Activated T-cell treated with anti-CD3 and anti-CD28 coated beads for 24 hours (primary cell): ENCODE measurements at regions not wholly inside any gene's neighbourhood (a gene's known extent, or its start where the extent isn't known, plus 50 kb on each side); places are given as distances from the start of the nearest gene placed in this dataset.

Source experiments
- DNase-seq: peaks from one replicate; pipeline ENCODE4 v3.0.0-alpha.2; 2020; ENCODE audit warnings: low read depth

DNA sequence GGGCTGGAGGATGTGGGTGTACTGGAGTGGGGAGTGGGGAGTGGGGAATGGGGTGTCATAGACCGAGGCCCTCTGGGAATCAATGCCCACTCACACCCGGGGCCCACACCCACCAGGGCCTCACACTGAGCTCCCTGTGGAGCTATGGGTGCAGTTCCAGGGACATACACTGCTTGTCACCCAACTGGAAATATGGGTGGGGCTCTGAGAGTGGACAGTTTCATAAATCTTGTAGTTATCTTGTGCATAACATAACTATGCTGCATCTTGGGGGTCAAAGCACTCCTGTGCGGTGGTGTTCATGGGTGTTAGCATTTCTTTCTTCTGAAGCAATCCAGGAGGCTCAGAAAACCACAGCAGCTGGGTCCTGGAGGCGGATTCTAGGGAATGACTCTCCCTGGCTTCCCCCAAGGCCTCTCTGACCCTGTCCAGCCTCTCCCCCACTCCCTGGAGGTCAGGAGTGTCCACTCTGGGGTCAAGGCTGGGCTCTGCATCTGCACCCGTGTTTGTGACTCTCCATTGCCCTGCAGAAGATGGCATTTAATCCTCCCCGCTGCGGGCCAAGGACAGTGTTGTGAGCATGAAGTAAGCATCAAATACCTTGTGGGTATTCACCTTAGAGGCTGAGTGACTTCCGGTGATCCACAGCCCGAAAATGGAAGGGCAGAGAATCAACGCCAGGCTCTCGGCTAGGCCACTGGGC is 172.5 kb downstream of the CTTN start:
- no peak for DNase-seq

- DNase-seq: no peak
Observed at GRCh38 chr11:70572974-70573260, 174.6 kb downstream of the CTTN start.

- DNase-seq: no peak
Observed at GRCh38 chr11:70573701-70574151, 175.4 kb downstream of the CTTN start.

- no peak for DNase-seq
Observed at GRCh38 chr11:70574725-70575347, 176.5 kb downstream of the CTTN start.

DNA sequence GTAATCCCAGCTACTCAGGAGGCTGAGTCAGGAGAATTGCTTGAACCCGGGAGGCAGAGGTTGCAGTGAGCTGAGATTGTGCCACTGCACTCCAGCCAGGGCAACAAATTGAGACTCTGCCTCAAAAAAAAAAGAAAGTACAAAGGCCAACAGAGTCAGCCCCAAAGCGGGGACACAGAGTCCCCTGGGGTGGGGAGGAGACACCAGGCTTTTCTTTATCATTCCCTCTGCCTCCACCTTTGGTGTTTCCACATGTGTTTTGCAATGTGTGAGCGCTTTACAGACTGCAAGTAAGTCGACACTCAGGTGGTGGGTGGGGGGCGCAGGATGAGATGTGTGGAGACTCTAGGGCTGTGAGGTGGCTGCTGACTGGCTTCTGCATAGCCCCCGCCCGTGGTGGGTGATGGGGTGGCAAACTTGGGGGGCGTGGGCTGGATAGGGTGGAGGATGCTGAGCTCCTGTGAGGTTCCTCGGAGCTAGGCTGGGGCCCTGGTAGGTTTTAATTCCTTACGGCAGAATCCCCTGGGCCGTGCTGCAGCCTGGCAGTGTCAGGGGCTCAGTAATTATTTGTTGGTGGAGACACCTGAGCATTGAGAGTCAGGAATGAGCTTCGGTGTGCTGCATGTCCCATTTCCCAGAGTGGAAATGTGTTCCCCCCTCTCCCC is 177.2 kb downstream of the CTTN start:
- DNase-seq: no peak

- no peak for DNase-seq
Observed at GRCh38 chr11:70577258-70577603, 178.9 kb downstream of the CTTN start.

- no peak for DNase-seq
Observed at GRCh38 chr11:70577948-70578347, 179.6 kb downstream of the CTTN start.

DNA sequence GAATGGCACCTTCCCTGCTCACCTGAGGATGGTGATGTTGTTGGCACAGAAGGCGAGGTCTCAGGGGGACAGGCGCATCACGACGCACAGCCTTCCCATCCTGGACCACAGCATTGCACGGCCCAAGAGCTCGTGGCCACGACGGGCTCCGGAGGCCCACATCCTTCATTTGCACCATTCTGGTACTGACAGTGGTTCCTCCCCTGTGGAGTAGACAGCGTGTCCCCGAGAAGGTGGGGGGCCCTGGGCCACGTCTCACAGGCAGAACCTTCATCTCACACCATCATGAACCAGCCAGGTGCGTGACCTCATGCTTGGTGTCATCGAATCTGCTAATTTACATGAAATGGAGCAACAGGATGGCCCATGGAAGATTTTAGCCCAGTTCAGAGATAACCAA is 180.0 kb downstream of the CTTN start:
- no peak for DNase-seq

GRCh38 chr11:70578831-70579230 is 180.5 kb downstream of the CTTN start:
- DNase-seq: no peak

DNA sequence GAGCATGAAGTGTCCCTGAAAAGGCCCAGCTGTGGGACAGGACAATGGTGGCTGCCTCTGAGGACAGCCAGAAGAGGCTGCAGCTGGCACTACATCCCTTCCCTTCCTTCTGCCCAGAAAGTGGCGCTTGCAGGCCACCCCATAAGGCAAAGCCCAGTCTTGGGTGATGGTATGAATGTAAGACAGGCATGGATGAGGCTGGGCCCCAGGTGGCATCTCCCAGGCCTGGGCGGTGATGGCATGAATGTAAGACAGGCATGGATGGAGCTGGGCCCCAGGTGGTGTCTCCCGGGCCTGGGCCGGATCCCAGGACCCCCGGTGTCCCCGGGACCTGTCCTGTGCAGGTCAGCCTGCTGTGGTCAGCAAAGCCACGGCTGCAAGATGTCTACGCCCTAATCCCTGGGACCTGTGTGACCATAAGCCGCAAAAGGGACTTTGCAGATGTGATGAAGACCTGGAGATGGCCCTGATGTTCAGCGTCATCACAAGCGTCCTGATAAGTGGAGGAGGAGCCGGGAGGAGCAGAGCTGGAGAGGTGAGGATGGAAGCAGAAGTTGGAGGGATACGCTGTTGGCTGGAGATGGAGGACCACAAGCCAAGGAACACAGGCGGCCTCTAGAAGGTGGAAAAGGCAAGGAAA is 181.1 kb downstream of the CTTN start:
- DNase-seq: no peak

- no peak for DNase-seq
Observed at GRCh38 chr11:70580036-70580805, 181.9 kb downstream of the CTTN start.

- no peak for DNase-seq
Observed at GRCh38 chr11:70581991-70582885, 183.9 kb downstream of the CTTN start.

GRCh38 chr11:70582886-70583641 is 184.7 kb downstream of the CTTN start:
- DNase-seq: no peak

DNA sequence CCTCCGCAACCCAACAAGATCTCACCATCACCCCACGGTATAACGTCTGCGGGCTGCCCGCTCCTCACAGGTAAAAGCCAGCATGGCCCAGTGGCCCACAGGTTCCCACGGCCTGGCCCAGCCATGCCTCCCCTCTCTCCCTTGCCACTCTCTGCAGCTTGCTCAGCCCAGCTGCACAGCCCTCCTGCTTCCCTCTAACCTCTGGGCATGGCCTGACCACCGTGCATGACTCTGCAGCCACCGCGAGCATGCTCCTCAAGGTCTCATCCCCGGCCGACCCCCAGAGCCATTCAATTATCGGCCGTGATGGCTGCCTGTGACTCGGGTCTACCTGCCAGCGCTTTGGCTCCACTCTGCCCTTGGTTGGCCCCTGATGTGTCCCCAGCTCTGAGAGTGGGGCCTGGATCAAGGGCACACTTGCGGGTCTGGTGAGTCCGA is 185.5 kb downstream of the CTTN start:
- DNase-seq: no peak

DNA sequence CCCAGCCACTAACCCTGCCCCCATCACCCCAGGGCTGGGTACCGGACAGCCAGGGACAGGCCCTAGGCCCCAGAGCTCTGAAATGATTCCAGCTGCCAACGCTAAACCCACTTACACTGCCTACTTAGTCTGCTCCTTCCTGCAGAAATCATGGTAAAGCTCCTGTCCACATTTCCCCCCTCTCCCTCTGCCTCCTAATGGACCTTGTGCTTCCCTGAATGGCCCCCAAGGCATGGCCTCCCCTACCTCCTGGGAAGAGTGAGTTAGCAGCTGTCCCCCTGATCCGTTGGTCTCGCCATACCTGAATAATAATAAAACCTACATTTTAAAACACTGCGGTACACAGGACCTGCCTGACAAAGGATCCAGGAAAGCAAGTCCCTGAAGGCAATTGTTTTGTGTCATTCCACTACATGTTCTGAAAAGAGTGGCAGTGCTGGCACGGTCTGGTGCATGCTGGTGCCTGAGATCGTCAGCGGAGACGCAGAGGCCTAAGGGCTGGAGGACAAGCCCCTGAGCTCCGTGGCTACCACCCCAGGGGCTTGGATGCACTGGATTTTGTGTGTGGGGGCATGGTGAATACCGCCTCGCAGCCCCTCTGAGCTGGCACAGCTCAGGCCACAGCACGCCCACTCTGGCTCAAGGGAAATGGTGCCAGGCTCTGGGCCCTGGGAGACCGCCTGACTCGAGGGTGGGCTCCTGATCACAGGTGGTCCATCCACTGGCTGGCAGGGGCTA is 186.3 kb downstream of the CTTN start:
- no peak for DNase-seq

- no peak for DNase-seq
Observed at GRCh38 chr11:70585236-70585545, 186.9 kb downstream of the CTTN start.

DNA sequence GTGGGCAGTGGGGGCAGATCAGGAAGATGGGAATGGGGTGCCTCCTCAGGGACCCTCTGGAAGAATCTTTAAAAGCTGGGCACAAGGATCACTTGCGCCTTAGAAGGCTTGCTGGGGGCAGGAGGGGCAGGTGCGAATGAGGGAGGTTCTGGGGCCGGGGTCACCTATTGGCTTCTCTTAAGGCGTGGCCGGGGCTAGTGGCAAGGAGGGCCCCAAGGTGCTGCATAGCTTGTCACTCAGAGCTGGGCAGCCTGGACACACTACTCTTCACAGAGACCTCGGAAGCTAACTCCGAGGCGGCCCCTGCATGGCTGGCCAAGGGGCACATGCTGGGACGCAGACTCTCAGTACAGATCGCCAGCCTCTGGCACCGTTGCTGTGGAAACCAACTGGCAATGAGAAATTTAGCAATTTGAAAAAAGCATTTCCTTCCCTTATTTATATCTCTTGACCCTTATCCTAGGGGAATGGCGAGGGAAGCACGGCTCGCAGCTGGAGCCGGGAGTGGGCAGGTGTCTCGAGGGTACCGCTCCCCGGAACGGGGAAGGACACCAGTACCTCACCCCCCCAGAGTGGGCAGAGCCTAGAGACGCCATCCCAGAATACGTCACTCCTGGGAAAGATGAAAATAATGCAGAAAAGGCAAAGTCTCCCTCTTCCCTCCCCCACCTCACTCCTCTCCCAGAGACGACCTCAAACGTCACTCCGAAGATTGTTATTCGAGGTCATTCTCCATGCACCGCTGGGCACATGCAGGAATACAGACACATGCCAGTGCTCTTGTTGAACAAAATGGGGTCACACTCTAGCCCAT is 188.1 kb downstream of the CTTN start:
- no peak for DNase-seq

- DNase-seq: no peak
Observed at GRCh38 chr11:70587075-70587389, 188.7 kb downstream of the CTTN start.

DNA sequence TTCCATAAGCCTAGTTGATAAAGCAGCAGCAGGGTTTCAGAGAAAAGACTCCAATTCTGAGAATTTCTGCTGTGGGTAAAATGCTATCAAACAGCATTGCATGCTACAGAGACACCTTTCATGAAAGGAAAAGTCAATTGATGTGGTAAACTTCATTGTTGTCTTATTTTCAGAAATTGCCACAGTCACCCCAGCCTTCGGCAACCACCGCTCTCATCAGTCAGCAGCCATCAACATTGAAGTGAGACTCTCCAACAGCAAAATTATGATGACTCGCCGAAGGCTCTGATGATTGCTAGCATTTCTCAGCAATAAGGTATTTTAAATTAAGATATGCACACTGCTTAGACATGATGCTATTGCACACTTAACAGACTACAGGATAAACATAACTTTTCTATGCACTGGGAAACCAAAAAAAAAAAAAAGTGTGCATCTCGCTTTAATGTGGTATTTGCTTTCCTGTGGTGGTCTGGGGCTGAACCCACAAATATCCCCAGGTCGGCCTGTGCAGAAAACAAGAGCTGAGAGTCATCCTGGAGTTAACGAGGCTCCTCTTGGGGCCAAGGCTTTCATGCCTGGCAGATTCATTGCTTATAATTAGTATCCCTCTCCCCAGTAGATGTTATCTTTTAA is 192.1 kb downstream of the CTTN start:
- no peak for DNase-seq
